Astrocyte (in vitro differentiated cells and primary cell): ENCODE measurements at regions not wholly inside any gene's neighbourhood (a gene's known extent, or its start where the extent isn't known, plus 50 kb on each side); places are given as distances from the start of the nearest gene placed in this dataset.

Experiments used
- DNase-seq: peaks from one replicate; pipeline ENCODE4 v3.0.0-alpha.2; 2010; ENCODE audit warnings: low read depth
- FAIRE-seq: peaks from 2 replicates; lab custom pipeline; 2011; peaks lifted over from hg19 to GRCh38; lab: Jason Lieb, UNC
- H2AFZ ChIP-seq: 2 replicates; pipeline ENCODE4 v1.6.0; 2012; ENCODE audit warnings: low read depth, low read length, inconsistent platforms
- H3K27ac ChIP-seq: 2 replicates; pipeline ENCODE4 v1.5.1; 2011; ENCODE audit warnings: low read depth, low read length, inconsistent platforms
- H3K27me3 ChIP-seq: 2 replicates; pipeline ENCODE4 v1.6.0; 2011; ENCODE audit warnings: low read length, inconsistent platforms; ENCODE audit not compliant: insufficient read depth
- H3K36me3 ChIP-seq: 2 replicates; pipeline ENCODE4 v1.5.1; 2011; ENCODE audit warnings: low read length, inconsistent platforms; ENCODE audit not compliant: insufficient read depth
- H3K4me1 ChIP-seq: 2 replicates; pipeline ENCODE4 v1.5.1; 2011; ENCODE audit warnings: low read length, inconsistent platforms; ENCODE audit not compliant: insufficient read depth
- H3K4me2 ChIP-seq: 2 replicates; pipeline ENCODE4 v1.6.0; 2012; ENCODE audit warnings: low read length, inconsistent platforms
- H3K4me3 ChIP-seq: 2 replicates; pipeline ENCODE4 v1.5.1; 2011; ENCODE audit warnings: low read depth, mild to moderate bottlenecking, low read length, inconsistent platforms; ENCODE audit not compliant: insufficient read depth
- H3K79me2 ChIP-seq: 2 replicates; pipeline ENCODE4 v1.6.0; 2012; ENCODE audit warnings: mild to moderate bottlenecking, low read length, inconsistent platforms; ENCODE audit not compliant: insufficient read depth
- H3K9ac ChIP-seq: 2 replicates; pipeline ENCODE4 v1.6.0; 2012; ENCODE audit warnings: mild to moderate bottlenecking, low read length, inconsistent platforms
- H3K9me3 ChIP-seq: 2 replicates; pipeline ENCODE4 v1.5.1; 2012; ENCODE audit warnings: low read depth, mild to moderate bottlenecking, low read length, inconsistent platforms; ENCODE audit not compliant: insufficient read depth
- H4K20me1 ChIP-seq: 2 replicates; pipeline ENCODE4 v1.6.0; 2012; ENCODE audit warnings: low read length, inconsistent platforms; ENCODE audit not compliant: insufficient read depth
- H3K27ac Mint-ChIP-seq: one replicate; pipeline ENCODE4 v1.8.0; 2021; ENCODE audit warnings: mild to moderate bottlenecking, mixed read lengths; ENCODE audit not compliant: unreplicated experiment
- H3K27me3 Mint-ChIP-seq: one replicate; pipeline ENCODE4 v1.8.0; 2021; ENCODE audit warnings: low read depth, mixed read lengths; ENCODE audit not compliant: unreplicated experiment
- H3K36me3 Mint-ChIP-seq: one replicate; pipeline ENCODE4 v1.8.0; 2021; ENCODE audit warnings: low read depth, mixed read lengths; ENCODE audit not compliant: unreplicated experiment
- H3K4me1 Mint-ChIP-seq: one replicate; pipeline ENCODE4 v1.8.0; 2021; ENCODE audit warnings: low read depth, mixed read lengths; ENCODE audit not compliant: unreplicated experiment
- H3K4me3 Mint-ChIP-seq: one replicate; pipeline ENCODE4 v1.8.0; 2021; ENCODE audit warnings: mild to moderate bottlenecking, moderate library complexity, mixed read lengths; ENCODE audit not compliant: unreplicated experiment
- H3K9me3 Mint-ChIP-seq: one replicate; pipeline ENCODE4 v1.8.0; 2021; ENCODE audit warnings: mild to moderate bottlenecking, mixed read lengths; ENCODE audit not compliant: unreplicated experiment
- CTCF ChIP-seq: IDR thresholded peaks from 2 replicates; pipeline ENCODE4 v1.5.1; 2011; ENCODE audit warnings: low read depth, mild to moderate bottlenecking, inconsistent platforms, low read length, moderate library complexity; ENCODE audit not compliant: insufficient read depth
- EZH2 ChIP-seq: IDR thresholded peaks from 2 replicates; pipeline ENCODE4 v1.6.1; 2012; ENCODE audit warnings: mild to moderate bottlenecking, low read length, inconsistent platforms; ENCODE audit not compliant: insufficient read depth

- FAIRE-seq (no peak), DNase-seq (no peak)
- H3K36me3 ChIP-seq = no peaks in the 10 kb centered on the region
- peaks cover 9% of the 10 kb centered on the region for H3K9me3 Mint-ChIP-seq
- H3K4me2 ChIP-seq = no peak overlapping the region
- no peak overlapping the region for H3K9ac ChIP-seq
- no peaks in the 10 kb centered on the region for H3K4me1 ChIP-seq
- no peak overlapping the region for H3K27ac Mint-ChIP-seq
- H3K4me3 ChIP-seq = no peak overlapping the region
- H2AFZ ChIP-seq = no peak overlapping the region
- H4K20me1 ChIP-seq = no peaks in the 10 kb centered on the region
- no peak overlapping the region for H3K27ac ChIP-seq
- no peaks in the 10 kb centered on the region for H3K9me3 ChIP-seq
- no peak overlapping the region for H3K4me3 Mint-ChIP-seq
- no peaks in the 10 kb centered on the region for H3K4me1 Mint-ChIP-seq
- peaks cover 32% of the 10 kb centered on the region for H3K27me3 Mint-ChIP-seq
- no peaks in the 10 kb centered on the region for H3K79me2 ChIP-seq
- H3K27me3 ChIP-seq = no peaks in the 10 kb centered on the region
- H3K36me3 Mint-ChIP-seq = peaks cover 2% of the 10 kb centered on the region
- no peak for TF ChIP-seq CTCF
- no peak for TF ChIP-seq EZH2
Measured at GRCh38 chr5:3356016-3356415, 239.6 kb upstream of the IRX1 start.

GRCh38 chr5:3355126-3355525 lies 240.5 kb upstream of the IRX1 start:
- H3K4me1 Mint-ChIP-seq = no peaks in the 10 kb centered on the region
- Histone ChIP-seq H3K4me2 (no peak overlapping the region), H3K9me3 (no peaks in the 10 kb centered on the region), H3K79me2 (no peaks in the 10 kb centered on the region), H3K27ac (no peak overlapping the region), H3K9ac (no peak overlapping the region), H3K27me3 (no peaks in the 10 kb centered on the region), H3K36me3 (no peaks in the 10 kb centered on the region), H4K20me1 (no peaks in the 10 kb centered on the region), H3K4me3 (no peak overlapping the region), H3K4me1 (no peaks in the 10 kb centered on the region), H2AFZ (no peak overlapping the region)
- no peak overlapping the region for H3K27ac Mint-ChIP-seq
- peaks cover 3% of the 10 kb centered on the region for H3K9me3 Mint-ChIP-seq
- H3K4me3 Mint-ChIP-seq = no peak overlapping the region
- DNase-seq = no peak
- H3K36me3 Mint-ChIP-seq = no peaks in the 10 kb centered on the region
- FAIRE-seq = no peak
- no peak for TF ChIP-seq CTCF
- no peak for TF ChIP-seq EZH2
- peaks cover 29% of the 10 kb centered on the region for H3K27me3 Mint-ChIP-seq

GRCh38 chr5:3354606-3355005 lies 241.0 kb upstream of the IRX1 start:
- Histone ChIP-seq H3K4me2 (no peak overlapping the region), H3K27me3 (no peaks in the 10 kb centered on the region), H3K27ac (no peak overlapping the region), H4K20me1 (no peaks in the 10 kb centered on the region), H3K36me3 (no peaks in the 10 kb centered on the region), H2AFZ (no peak overlapping the region), H3K4me1 (no peaks in the 10 kb centered on the region), H3K9ac (no peak overlapping the region), H3K9me3 (no peaks in the 10 kb centered on the region), H3K79me2 (no peaks in the 10 kb centered on the region), H3K4me3 (no peak overlapping the region)
- Mint-ChIP-seq H3K4me1 (no peaks in the 10 kb centered on the region), H3K9me3 (peaks cover 3% of the 10 kb centered on the region), H3K4me3 (no peak overlapping the region), H3K27me3 (peaks cover 32% of the 10 kb centered on the region), H3K36me3 (no peaks in the 10 kb centered on the region), H3K27ac (no peak overlapping the region)
- no peak for FAIRE-seq
- no peak for DNase-seq
- TF ChIP-seq EZH2 (no peak), CTCF (no peak)
